Brain pericyte (primary cell): ENCODE measurements at regions not wholly inside any gene's neighbourhood (a gene's known extent, or its start where the extent isn't known, plus 50 kb on each side); places are given as distances from the start of the nearest gene placed in this dataset.

ENCODE experiments used
- DNase-seq: peaks from one replicate; pipeline ENCODE4 v3.0.0-alpha.2; 2012; ENCODE audit warnings: low read depth, low spot score

DNA sequence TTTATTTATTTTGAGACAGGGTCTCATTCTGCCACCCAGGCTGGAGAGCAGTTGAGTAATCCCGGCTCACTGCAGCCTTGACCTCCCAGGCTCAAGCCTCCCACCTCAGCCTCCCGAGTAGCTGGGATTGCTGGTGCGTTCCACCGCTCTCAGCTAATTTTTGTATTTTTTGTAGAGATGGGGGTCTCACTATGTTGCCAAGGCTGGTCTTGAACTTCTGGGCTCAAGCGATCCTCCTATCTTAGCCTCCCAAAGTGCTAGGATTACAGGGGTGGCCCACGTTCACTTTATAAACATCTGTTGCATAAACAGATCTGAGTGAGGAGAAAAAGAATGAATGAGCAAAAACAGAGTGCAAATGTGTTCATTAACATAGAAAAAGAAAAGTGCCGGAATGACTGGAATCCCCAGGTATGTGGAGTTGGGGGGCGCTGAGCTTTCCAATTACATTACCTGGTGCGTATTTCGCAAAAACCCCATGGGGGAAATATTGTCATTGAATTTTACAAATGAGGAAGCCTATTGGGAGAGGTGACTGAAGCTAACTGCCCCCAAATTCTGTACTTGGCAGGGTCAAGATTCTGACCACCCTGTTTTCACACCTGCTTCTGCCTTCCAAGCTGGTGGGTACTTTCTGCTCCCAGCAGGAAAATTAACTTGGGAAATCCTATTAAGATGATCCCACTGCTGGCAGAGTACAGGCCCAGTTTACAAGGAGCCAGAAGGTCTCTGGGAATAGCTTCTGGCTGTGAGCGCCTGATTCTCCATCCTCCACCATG lies 207.7 kb upstream of the JARID2 start:
- DNase-seq: no peak

DNA sequence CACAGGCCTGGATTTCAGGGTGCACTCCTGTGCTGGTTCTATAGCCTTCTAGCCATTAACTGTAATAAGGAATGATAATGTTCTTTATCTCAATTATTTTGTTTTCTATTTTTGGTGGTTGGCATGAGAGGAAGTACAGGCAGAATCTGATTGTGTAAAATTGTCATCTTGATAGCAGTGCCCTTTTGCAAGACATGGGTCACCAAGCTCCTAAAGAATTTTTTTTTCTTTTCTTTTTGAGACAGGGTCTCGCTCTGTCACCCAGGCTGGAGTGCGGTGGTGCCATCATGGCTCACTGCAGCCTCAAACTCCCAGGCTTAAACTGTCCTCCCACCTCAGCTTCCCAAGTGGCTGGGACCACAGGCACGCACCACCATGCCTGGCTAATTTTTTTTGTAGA lies 206.7 kb upstream of the JARID2 start:
- DNase-seq: no peak

DNA sequence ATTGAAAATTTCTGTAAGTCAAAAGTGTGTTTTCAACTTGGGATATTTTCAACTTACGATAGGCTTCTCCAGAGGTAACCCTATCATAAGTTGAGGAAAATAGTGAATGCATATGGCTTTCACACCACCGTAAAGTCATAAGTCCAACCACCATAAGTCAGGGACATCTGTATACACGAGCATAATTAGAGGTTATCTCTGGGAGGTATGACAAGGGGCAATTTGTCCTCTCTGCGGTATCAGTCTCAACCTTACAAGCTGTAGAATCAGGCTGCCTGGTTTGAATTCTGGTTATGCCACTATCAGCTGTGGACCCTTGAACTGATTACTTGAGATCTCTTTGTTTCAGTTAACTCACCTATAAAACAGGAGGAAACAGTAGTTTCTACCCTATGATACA lies 202.9 kb upstream of the JARID2 start:
- no peak for DNase-seq

DNA sequence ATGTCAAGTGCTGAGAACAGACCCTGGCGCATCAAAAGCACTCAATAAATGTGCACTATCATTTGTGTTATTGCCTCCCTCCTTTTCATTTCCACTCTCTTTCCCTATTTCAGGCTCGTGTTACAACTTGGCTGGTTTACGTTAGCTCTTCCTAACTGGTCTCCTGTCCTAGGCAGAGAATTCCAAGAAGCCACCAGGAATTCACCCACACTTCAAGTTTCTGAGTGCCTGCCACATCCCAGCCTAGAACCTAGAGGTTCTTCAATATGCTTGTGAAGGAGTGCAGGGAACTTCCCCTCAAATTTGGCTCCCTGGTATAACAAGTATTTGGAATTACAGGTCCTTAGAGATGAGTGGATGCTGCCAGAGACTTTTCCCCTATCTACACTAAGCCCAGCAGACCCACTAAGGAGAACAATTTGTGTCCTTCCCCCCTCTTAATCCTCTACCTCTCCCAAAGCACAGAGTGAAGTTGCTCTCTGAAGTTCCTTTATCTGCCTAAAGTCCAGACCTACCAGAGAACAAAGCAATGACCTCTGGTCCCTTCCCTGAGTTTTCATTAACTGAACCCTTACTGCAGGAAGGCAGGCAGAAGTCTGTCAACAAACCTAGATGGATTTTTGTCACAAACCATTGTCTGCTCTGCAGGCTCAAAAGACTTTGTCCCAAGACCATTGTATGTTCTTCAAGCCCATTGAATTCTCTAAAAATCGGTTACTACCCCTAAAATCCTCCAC lies 201.6 kb upstream of the JARID2 start:
- no peak for DNase-seq

DNA sequence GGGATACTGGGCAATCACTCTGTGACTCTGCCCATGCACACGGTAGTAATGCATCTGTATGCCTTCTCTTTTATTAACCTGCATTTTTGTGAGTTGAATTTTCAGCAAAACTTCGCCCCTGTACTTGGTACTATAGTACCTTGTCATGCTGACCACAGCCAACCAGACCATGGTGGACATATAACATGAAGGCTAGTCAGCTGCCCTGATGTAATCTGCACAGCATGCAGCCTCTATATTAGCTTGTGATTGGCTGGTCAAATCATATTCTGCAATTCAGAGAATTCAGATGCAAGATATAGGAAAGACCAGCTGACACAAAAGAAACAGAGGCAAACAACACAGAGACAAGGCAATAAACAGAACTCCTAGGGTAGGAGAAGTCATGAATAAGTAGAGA lies 200.9 kb upstream of the JARID2 start:
- DNase-seq: no peak

DNA sequence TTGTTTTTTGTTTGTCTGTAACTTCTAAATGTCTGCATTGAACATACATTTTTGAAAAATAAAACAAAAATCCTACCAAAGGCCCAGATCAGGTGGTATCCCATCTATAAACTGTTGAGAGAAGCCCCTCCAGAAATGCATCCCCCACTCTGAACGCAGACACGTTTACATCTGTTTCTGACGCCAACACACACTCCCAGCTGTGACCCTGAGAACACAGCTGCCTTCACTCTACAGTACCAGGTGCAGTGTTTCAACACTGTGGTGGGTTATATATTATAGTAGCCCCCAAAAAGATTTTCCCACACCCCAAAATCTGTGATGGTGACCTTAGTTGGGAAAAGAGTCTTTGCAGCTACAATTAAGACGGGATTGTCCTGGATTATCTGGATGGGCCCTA lies 199.1 kb upstream of the JARID2 start:
- DNase-seq: no peak

DNA sequence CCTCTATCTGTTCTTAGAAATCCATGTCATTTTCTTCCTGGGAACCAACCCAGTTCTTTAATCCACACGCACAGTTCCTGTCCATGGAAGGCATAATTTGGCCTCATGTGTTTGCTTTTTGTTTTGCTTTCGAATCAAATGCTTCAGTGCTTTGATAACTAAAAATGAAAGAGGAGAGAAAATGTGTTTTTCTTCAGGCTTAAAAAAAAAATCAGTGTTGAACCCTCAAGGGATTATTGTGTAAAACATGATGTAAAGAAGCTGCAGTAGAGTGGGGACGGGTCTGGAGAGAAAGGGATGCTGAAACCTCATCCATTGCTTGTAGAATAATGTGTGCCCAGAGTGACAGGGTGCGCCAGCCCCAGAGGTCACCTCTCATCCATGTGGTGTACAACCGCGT lies 197.5 kb upstream of the JARID2 start:
- DNase-seq: no peak

DNA sequence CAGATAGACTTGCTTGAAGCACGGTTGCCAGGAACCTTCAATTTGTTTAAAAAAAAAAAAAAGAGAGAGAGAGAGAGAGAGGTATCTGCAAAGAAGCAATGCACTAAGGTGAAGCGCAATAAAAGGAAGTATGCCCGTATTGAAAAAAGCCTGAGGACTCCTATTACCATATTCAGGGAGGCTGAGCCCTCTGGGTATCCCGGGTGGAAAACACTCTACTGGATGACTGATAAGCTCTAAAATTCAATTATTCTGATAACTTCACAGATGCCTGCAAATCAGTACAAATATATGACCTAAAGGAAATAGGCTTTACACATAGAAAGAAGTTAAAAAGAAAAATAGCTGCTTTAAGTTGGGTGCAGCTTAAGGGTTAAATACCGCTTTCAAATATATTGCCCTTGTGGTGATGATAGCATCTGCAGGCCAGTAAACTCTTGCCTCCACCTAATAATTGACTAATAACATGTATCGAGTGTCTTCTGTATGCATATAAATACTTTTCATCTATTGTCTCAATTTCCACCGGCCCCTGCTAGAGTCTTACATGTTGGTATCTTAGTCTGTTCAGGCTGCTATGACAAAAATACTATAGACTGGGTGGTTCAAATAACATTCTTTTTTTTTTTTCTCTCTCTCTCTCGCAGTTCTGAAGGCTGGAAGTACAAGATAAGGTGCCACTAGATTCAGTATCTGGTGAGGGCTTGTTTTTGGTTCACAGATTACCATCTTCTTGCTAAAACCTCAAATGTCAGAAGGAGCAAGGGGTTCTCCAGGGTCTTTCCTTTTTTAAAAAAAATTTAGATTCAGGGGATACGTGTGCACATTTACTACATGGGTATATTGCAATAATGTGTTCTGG lies 187.4 kb upstream of the JARID2 start:
- no peak for DNase-seq

DNA sequence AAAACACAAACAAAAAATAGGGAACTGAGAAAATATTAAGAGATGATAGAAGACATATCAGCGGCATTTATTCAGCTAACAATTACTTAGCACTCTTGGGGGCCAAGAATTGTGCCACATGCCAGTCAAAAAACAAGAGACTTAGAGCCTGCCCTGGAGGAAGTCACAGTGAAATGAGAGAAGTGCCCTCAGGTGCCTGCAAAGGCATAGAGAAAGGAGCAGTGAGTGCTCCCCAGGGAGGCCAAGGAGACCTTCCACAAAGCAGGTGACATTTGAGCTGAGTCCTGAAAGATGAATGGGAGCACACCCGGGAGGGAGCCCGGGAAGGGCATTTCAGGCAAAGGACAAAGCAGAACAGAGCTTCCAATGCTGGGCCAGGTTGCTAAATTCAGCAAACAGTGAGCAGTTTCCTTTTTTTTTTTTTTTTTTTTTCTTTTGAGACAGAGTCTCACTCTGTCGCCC lies 184.7 kb upstream of the JARID2 start:
- no peak for DNase-seq

DNA sequence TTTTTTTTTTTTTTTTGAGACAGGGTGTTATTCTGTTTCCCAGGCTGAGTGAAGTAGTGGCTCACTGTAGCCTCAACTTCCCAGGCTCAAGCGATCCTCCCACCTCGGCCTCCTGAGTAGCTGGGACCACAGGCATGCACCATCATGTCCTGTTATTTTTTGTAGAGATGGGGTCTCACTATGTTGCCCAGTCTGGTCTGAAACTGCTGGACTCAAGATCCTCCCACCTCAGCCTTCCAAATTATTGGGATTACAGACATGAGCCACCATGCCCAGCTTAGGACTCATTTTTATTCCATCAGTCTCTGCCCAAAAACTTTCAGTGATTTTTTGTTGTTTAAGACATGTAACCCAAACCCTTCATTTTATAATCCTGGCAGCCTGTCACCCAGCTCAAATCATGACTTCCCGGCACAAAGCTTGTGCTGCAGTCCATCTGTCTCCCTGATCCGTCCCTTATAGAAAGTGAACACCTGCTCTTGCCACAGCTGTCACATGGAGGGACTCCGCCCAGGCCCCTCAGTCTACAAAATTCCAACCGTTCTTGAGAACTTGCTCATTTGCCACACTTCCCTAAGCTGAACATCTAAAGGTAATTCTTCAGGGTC lies 183.9 kb upstream of the JARID2 start:
- DNase-seq: no peak

DNA sequence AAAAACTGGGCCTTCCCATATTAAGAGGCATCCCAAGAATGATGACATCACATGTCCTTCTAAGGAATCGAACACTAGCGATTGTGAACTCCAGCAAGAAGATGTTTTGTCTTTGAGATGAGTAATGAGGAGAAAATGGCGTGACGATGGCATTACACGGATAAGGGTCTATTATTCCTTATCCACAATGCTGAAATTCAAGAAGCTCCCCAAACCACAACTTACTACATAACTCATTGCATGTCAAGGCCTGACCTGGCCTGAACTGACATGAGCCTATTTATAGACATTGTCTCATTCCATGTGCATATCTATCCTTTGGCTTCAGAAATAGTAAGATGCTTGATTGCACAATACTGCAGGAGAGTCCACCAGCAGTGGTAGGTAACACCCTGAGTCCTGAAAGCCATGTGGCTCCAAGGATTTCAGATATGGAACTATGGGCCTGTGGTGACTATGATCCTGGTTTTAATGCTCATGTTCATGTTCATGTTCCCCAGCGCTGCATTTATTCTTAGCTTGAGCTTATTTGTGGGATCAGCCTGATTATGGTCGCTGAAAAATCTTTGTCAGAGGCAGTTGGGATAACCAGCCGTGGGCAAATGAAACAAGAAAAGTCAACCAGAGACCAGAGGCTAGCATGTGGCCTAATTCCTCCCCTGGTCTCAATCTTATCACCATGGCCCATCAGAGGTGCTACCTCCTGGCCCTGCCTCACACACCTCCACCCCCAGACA lies 183.2 kb upstream of the JARID2 start:
- DNase-seq: peak; percentile 12

DNA sequence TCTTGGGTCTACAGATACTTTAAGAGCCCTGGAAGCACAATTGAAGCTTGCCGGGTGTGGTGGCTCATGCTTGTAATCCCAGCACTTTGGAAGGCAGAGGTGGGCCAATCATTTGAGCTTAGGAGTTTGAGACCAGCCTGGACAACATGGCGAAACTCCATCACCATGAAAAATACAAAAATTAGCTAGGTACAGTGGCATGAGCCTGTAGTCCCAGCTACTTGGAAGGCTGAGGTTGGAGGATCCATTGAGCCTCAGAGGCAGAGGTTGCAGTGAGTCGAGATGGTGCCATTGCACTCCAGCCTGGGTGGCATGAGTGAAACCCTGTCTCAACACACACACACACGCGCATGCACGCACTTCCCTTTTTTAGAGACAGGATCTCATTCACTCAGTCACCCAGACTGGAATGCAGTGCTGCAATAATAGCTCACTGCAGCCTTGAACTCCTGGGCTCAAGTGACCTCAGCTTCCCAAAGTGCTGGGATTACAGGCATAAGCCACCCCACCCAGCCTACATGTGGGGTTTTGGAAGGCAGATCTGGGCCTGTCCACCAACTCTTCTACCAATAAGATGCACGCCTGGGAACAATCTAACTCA lies 182.5 kb upstream of the JARID2 start:
- no peak for DNase-seq

DNA sequence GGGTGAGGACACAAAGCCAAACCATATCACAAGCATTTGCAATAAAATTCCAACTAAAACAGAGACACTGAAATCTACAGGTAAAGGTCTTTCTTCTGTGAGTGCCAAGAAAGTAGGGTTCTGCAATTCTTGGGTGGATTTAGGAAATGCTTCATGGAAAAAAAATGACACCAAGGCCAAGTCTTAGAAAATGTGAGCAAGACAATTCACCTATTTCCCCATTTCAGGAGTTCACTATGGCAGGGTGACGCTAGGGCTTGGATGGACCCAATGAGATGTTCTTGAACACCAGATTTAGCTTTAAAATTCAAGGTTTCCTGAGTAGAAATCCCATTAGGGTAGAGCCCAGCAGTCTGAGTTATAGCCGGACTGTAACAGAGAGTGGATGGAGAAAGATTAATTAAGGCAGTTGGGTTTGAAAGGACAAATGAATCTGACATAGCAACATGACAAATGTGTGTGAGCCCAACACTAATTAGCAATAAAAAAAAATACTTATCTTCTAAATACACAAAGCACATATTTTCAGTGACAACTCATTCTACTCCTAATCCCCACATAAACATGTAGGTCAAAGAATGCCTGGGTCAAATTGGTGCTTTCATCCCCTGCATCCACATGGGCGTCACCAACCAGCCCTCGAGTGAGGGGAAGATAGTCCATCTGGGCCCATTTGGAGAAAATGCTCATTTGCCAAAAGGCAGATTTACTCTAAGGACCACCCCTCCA lies 180.4 kb upstream of the JARID2 start:
- no peak for DNase-seq

DNA sequence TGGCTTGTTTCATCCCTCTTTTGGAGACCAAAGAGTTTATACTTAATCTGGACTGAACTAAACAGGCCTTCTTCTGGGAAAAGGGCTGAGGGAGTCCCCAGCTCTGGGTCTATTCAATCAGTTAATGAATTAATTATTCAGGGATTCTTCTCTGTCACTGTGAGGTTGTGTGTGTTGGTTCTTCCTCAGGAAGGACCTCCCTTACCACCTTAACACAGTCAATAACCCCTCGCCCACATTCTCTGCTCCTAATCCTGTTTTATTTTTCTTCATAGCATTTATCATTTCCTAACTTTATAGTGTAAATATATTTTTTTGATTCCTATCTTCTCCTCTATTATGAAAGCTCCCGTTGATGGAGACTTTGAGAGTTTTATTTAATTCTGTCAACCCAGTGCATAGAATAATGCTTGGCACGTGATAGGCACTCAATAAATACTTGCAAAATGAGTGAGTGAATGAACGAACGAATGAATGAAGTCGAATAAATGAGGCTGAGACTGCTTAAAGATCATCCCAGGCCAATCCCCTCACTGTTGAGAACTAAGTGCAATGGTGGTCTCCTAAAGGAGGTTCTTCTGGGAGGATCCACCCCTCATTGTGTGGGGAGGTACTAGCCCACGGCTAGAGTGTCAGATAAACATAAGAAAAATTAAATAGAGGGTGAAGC lies 179.6 kb upstream of the JARID2 start:
- DNase-seq: no peak

DNA sequence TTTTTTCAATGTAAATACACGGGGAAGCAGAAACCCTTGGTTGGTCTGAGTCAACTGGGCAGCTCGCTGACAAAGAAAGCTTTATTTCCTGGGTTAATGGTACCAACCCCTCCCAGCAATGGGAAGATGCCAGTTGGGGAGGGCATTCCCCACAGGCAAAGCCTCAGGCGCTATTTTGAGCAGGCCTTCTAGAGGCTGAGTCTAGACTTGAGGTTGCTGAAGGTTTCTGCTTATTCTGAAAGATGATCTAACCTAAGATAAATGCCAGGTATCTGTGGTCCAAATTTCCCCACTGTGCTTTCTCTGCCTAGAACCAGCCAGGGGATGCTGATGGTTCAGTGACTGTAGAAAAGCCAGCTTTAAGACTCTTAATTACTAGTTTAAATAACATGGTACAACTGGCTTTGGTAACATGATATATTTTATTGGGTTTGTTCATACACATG lies 172.5 kb upstream of the JARID2 start:
- no peak for DNase-seq

DNA sequence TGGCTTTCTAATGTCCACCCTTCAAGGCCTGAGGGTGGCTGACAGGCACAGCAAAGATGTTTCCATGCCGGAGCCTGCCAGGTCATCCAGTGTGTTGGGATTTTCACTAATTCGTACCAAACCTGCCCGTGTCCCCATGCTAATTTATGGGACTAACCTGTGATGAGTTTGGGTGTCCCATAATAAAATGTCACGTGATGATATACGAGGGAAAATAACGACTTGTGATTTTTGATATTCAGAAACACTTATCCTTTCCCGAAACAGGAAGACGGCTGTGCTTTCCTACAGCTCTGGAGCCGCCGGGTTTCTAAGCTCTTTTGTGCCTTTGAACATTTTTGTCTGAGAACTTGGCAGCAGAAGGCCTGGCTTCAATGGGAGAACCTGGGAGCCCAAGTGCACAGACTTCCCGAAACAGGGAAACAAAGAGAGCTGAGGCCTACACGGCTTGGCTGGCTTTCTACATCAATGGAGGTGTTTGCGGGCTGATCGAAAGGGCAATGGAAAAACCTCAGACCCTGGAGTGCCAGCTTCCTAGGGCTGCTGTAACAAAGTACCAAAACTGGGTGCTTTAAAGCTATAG lies 171.9 kb upstream of the JARID2 start:
- DNase-seq: no peak

DNA sequence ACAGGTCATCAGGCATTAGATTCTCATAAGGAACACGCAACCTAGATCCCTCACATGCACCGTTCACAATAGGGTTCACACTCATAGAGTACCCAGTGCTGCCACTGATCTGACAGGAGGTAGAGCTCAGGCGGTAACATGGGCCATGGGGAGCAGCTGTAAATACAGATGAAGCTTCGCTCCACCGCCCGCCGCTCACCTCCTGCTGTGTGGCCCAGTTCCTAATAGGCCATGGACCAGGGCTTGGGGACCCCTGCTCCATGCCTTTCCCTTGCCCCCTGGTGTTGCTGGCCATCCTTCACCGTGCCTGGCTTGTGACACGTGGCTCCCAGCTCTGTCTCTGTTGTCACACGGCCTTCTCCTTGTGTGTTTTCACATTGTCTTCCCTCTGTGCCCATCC lies 171.1 kb upstream of the JARID2 start:
- no peak for DNase-seq

DNA sequence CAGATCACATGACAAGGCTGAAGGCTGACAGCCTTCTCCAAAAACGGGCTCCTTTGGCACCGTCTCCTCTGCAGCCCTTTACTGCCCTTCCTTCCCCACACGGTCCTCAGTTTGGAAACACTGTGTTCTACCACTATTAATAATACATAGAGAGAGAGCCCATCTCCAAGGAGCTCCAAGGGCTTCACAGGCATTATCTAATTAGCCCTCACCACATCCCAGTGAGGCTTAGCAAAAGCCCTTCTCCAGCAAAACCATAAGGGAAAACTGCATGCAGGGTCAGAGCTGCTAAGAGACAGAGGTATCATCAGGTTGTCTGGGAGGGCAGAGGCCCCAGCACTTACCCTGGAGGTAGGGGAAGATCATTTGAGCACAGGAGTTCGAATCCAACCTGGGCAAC lies 169.3 kb upstream of the JARID2 start:
- DNase-seq: no peak

DNA sequence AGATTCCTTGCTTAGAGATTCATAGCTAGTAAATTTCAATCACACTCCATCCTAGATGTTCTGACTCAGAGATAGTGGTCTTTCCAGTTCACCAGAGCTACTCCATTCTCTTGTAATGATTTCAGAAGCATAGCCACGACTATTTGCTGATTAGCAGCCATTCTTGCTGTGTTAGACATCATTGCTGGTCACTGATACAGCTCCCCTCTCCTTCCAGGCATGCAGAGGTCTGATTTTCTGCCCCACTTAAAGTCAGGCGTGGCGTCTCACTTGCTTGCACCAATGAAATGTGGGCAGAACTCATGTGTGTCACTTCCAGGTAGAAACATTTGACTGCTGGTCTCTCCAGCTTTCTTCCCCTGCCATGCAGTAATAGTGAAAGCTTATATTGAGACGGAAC lies 168.9 kb upstream of the JARID2 start:
- DNase-seq: no peak
